Cardiac fibroblast (primary cell): ENCODE measurements at regions not wholly inside any gene's neighbourhood (a gene's known extent, or its start where the extent isn't known, plus 50 kb on each side); places are given as distances from the start of the nearest gene placed in this dataset.
"Not testable (repeated sequence)": the region's sequence is repeated elsewhere in the genome, so short reads cannot be mapped to it uniquely, and the experiment has no call there.

ENCODE experiments used
- DNase-seq, 2 donors: peaks; one replicate each; pipeline versions ENCODE4 v3.0.0 to v3.0.0-alpha.2; 2010; ENCODE audit warnings: low read depth in 2 of 2
- H3K4me3 ChIP-seq, 2 donors: replicated peaks in 1 of 2; 1 replicate in 1 of 2; 2 replicates in 1 of 2; pipeline ENCODE4 v1.5.1; 2011; ENCODE audit warnings: low read depth in 2 of 2, low read length in 2 of 2, mild to moderate bottlenecking in 2 of 2, moderate library complexity in 1 of 2
- TF ChIP-seq, protein P1 (sequence below): IDR thresholded peaks from one replicate; pipeline ENCODE4 v1.5.1; 2011; ENCODE audit warnings: low read depth, mild to moderate bottlenecking, low read length, inconsistent platforms

DNA sequence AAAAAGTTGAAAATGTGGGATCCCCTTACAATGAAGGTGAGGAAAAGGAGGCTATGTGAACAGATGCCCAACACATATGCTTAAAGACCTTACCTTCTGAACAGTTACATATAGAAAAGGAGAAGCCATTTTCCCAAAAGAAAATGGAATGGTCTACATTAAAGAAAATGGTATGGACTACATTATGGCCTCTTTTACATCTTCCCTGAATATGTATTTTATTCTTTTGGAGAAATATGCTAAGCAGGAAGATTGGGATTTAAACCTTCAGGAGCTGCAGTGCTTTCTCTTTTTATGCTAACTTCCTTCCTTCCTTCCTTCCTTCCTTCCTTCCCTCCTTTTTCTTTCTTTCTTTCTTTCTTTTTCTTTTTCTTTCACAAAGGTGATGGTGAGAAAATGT is 155.4 kb downstream of the SEC23IP start:
- no peak overlapping the region for H3K4me3 ChIP-seq
- TF ChIP-seq, protein P1, sequence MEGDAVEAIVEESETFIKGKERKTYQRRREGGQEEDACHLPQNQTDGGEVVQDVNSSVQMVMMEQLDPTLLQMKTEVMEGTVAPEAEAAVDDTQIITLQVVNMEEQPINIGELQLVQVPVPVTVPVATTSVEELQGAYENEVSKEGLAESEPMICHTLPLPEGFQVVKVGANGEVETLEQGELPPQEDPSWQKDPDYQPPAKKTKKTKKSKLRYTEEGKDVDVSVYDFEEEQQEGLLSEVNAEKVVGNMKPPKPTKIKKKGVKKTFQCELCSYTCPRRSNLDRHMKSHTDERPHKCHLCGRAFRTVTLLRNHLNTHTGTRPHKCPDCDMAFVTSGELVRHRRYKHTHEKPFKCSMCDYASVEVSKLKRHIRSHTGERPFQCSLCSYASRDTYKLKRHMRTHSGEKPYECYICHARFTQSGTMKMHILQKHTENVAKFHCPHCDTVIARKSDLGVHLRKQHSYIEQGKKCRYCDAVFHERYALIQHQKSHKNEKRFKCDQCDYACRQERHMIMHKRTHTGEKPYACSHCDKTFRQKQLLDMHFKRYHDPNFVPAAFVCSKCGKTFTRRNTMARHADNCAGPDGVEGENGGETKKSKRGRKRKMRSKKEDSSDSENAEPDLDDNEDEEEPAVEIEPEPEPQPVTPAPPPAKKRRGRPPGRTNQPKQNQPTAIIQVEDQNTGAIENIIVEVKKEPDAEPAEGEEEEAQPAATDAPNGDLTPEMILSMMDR, result no peak
- no peak for DNase-seq

DNA sequence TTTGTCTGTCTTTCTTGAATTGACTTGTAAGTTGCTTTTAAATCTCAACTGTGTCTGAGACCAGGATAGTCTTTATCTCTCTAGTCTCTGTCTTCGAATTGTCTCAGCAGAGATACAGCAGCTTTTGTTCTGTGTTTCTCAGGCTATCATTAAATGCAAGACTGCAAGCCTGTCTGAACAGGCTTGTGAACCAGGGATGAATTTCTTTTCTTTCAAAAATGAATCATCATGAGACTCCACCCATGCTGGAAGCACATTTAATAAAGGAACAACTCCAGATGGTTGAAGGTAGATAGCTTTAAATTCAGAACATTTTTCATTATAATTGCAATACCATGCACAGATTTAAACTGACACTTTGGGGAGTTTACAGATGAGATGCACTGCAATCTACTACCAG is 155.9 kb downstream of the SEC23IP start:
- no peak overlapping the region for H3K4me3 ChIP-seq
- no peak for DNase-seq
- TF ChIP-seq, protein P1, result no peak

DNA sequence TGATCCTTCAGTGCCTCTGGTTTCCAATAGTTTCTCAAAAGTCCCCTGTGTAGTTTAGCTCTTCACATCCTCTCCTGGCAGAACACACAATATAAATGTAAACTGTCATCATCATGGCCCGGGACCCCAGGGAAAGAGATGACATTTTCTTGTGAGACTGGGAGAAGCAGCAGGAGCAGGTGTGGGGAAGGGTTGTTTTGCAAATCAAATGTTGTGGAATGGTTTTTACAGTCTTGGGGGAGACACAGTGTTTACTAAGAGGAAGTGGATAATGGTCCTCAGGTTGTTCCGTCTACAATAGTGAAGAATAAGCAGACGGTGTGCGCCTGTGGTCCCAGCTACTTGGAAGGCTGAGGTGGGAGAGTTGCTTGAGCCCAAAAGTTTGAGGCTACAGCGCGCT is 159.1 kb downstream of the SEC23IP start:
- H3K4me3 ChIP-seq, result no peak overlapping the region
- TF ChIP-seq, protein P1, result no peak
- no peak for DNase-seq

DNA sequence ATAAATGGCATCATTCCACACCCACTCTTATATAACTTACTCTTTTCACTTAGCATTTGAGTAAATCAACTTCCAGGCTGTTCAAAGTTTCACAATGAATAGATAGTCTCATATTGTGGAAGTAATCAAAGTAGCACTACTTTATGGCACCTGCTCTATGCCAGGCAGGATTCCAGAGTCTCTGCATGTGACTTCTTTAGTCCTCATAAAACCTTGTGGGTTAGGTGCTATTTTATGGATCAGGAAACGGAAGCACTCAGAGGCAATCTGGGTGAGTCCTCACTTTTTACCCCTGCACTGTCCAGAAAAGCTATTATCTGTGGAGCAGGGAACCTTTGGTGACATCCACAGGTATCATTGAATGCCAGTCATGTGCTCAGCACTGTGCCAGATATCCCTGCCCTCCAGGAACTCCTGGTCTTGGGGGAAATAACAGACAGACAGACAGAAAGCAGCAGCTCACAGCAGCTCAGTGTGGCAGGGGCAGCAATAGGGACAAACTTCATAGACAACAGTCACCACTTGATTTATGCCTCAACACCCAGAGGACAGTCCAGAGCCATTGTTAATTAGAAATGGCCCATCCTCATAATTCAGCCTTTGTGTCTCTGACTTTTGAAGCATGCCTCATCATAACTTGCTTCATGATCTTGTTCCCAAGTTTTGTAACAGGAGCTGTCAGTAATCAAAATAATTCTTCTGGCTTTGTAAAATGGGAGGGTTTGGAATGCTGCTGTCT is 160.6 kb downstream of the SEC23IP start:
- no peak overlapping the region for H3K4me3 ChIP-seq
- DNase-seq, result no peak
- TF ChIP-seq, protein P1, result no peak

DNA sequence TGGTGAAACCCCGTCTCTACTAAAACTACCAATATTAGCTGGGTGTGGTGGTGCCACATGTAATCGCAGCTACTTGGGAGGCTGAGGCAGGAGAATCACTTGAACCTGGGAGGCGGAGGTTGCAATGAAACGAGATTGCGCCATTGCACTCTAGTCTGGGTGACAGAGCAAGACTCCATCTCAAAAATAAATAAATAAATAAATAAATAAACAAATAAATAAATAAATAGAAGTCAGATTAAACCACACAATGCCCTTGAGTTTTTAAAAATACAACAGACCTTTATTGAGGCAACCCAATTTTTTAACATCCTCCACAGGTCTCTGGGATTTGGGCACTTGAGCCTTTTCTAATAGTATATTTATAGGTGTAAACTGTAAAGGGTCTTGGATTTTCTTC is 167.3 kb downstream of the SEC23IP start:
- DNase-seq, H3K4me3 ChIP-seq: not testable (repeated sequence)

DNA sequence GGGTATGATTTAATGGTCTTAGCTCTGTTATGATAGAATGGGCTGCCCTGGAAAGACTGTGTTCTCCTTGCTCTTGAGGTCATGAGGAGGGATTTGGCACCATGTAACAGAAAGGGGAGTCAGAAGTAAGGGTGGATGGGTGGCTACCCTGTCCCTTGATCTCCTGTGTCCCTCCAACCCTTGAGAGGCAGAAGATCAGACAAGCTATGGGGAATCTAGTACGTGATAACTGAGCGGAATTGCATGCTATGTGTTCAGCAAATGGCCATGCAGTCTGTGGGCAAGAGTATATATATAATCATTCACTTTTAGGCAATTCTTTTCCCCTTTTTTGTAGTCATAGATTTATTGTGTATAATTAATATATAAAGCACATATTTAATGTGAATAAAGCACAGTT is 174.9 kb downstream of the SEC23IP start:
- no peak for DNase-seq
- no peak overlapping the region for H3K4me3 ChIP-seq
- TF ChIP-seq, protein P1, result no peak

DNA sequence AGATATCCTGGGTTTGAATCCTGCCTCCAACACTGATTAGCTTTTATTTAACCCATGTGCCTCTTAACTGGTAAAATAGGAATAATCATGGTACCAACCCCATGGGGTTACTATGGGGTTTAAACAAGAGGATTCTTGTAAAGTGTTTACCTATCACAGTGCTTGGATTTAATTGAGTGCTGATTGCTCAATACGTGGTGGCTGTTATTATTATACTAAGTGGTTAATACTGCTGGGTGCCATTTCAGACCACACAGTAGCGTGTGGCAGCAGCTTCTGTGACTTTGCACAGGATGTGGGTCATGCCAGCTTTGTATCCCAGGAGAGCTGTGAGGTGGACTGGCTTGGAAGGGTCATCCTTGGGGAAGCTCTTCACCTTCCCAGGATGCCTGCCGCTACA is 177.2 kb downstream of the SEC23IP start:
- no peak overlapping the region for H3K4me3 ChIP-seq
- TF ChIP-seq, protein P1, result no peak
- DNase-seq, result no peak
